Hematopoietic multipotent progenitor cell treated with erythropoietin and hydrocortisone succinate and interleukin-3 and kit ligand, for 15 days (in vitro differentiated cells): ENCODE measurements at regions not wholly inside any gene's neighbourhood (a gene's known extent, or its start where the extent isn't known, plus 50 kb on each side); places are given as distances from the start of the nearest gene placed in this dataset.

Source experiments
- DNase-seq: peaks from one replicate; pipeline ENCODE4 v3.0.0-alpha.2; 2015; ENCODE audit warnings: low spot score

DNA sequence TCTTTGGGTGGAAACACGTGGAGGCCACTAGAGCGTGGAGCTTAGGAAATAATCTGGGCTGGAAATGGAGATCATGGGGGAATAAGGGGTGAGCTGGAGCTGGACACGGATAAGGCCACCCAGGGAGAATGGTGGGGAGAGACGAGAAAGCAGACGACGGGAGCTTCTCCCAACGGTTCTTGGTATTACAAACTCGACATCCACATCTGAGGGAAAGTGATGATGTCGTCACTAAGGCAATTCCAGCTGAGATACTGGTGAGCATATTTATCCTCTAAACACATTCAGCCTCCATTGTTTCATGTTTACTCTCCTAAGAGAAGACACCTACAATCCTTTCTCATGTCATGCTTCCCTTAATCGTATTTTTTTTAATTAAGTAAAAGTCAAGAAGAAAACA lies 50.2 kb upstream of the SNX9 start:
- DNase-seq: no peak
